Heart left ventricle (tissue), 16 donors: ENCODE measurements at regions not wholly inside any gene's neighbourhood (a gene's known extent, or its start where the extent isn't known, plus 50 kb on each side); places are given as distances from the start of the nearest gene placed in this dataset.

Source experiments
- ATAC-seq, 4 donors: fragments of 200-7000 bp; cut with Tn5 transposase; one replicate each; pipeline ENCODE4 v1.9.1; 2020 to 2022; ENCODE audit warnings: moderate library complexity in 4 of 4, mild to moderate bottlenecking in 3 of 4, moderate number of reproducible peaks in 1 of 4
- DNase-seq, 5 donors: peaks; one replicate each; pipeline ENCODE4 v3.0.0-alpha.2; 2020
- H3K27ac ChIP-seq, 12 donors: fragments of 200-600 bp; sonication (generic) in 4 of 12; one replicate each; pipeline versions ENCODE4 v1.5.0 to v1.8.0; 2016 to 2022; ENCODE audit warnings: mild to moderate bottlenecking in 2 of 12
- H3K27me3 ChIP-seq, 9 donors: fragments of 200-600 bp; sonication (generic) in 2 of 9; one replicate each; pipeline versions ENCODE4 v1.5.1 to v1.8.0; 2016 to 2022; ENCODE audit warnings: mild to moderate bottlenecking in 3 of 9
- H3K36me3 ChIP-seq, 9 donors: fragments of 200-600 bp; sonication (generic) in 2 of 9; one replicate each; pipeline versions ENCODE4 v1.5.0 to v1.8.0; 2018 to 2022; ENCODE audit warnings: mild to moderate bottlenecking in 2 of 9
- H3K4me1 ChIP-seq, 12 donors: fragments of 200-600 bp; sonication (generic) in 4 of 12; one replicate each; pipeline versions ENCODE4 v1.5.0 to v1.8.0; 2016 to 2022; ENCODE audit warnings: mild to moderate bottlenecking in 3 of 12
- H3K4me3 ChIP-seq, 12 donors: fragments of 200-600 bp; sonication (generic) in 4 of 12; one replicate each; pipeline versions ENCODE4 v1.5.0 to v1.8.0; 2017 to 2022; ENCODE audit warnings: mild to moderate bottlenecking in 9 of 12, moderate library complexity in 4 of 12
- H3K9me3 ChIP-seq, 12 donors: fragments of 200-600 bp; sonication (generic) in 4 of 12; one replicate each; pipeline versions ENCODE4 v1.5.0 to v1.8.0; 2016 to 2022; ENCODE audit warnings: mild to moderate bottlenecking in 1 of 12
- CTCF ChIP-seq, 12 donors: fragments of 200-600 bp; sonication (generic) in 4 of 12; IDR thresholded peaks; one replicate each; pipeline versions ENCODE4 v1.5.0 to v1.8.0; 2018 to 2022; ENCODE audit warnings: antibody characterized with exemption in 12 of 12, mild to moderate bottlenecking in 5 of 12
- POLR2A ChIP-seq, 2 donors: fragments of 450-650 bp; IDR thresholded peaks; one replicate each; pipeline ENCODE4 v1.6.1; 2017; ENCODE audit warnings: antibody characterized with exemption in 2 of 2, mild to moderate bottlenecking in 2 of 2, moderate library complexity in 2 of 2
- WGBS, 4 donors: extraction: QIAGEN DNeasy Blood & Tissue Kit in 2 of 4; methylation state at CpG; one replicate each; pipeline versions ENCODE4 v1.1.5 to v1.1.7; 2013 to 2018; 5-methylcytosine and 5-hydroxymethylcytosine counted together
- intact Hi-C, 10 donors: fragments of 100-400 bp; cut with DNase I; formaldehyde crosslinking; loops; one replicate each; pipeline versions ENCODE4 v1.11.1 to v1.14.2; 2022
- donor health status: ischemic (EF 13 %, LVEDD 7.1; RV severe dilation, severe dysfunction).
- donor health status: healthy with polysubstance abuse.
- donor health status: DM: no; HTN: yes; CAD: no.
- donor health status: DM: no; HTN: no; CAD: no.
- donor health status: ischemic (EF 25% LVEDD 6.9; RV normal size, moderate dysfunction).
- donor health status: ischemic (EF 25% LVEDD 5.7; RV mildly dilated, moderate dysfunction).
- donor health status: healthy.
- donor health status: DM: yes; HTN: yes; CAD: no.
- donor health status: ischemic (EF 35%, LVEDD 5.7; RV mildly dilated, moderate dysfunction).
- donor health status: nonischemic (EF 11% LVEDD 7.7; RV severe dilation, severe dysfunction).
- donor health status: DM: yes; HTN: yes; CAD: no.
- donor health status: PGD.
- donor health status: ischemic (EF 29% LVEDD 5.4; RV normal size, mild dysfunction).
- donor health status: nonischemic (EF 23%, LVEDD 6.1; RV moderate dilation, normal function).

DNA sequence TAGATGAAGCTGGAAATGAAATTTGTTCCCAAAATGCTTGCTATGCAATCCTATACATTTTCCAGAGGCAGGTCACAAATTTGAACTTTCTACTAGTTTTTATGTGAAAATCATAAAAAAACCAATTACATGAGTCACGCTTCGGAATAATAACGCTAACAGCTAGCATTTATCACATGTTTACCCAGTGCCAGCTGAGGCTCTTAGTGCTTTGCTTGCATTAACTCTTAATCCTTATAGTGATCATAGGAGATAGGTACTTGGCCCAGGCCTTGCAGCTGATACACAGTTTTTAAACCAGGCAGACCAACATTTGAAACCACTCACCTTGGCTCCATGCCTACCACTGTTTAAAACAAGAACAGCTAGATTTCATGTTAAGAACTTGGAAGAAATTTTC is 131.8 kb upstream of the RAG2 start:
- ATAC-seq (no peak), DNase-seq (no peak)
- Histone ChIP-seq H3K36me3 (no peaks in the 10 kb centered on the region), H3K27me3 (peaks cover 0 to 4% (median 0%) of the 10 kb centered on the region in 9 donors), H3K4me3 (no peak overlapping the region), H3K27ac (no peak overlapping the region), H3K4me1 (no peaks in the 10 kb centered on the region), H3K9me3 (no peaks in the 10 kb centered on the region)
- TF ChIP-seq CTCF (IDR thresholded peaks at IDR 0.05), result no peak
- TF ChIP-seq POLR2A (IDR thresholded peaks at IDR 0.05), result no peak
- 83 to 95% (median 88%) methylated on average over 3 of the region's 3 CpGs for WGBS, 4 donors
- intact Hi-C loops, result no loop called here

GRCh38 chr11:36726420-36726819 is 128.4 kb upstream of the RAG2 start:
- peaks cover 0 to 5% (median 0%) of the 10 kb centered on the region in 12 donors for H3K4me1 ChIP-seq
- TF ChIP-seq POLR2A (IDR thresholded peaks at IDR 0.05), result no peak
- TF ChIP-seq CTCF (IDR thresholded peaks at IDR 0.05), result no peak
- peaks cover 0 to 4% (median 0%) of the 10 kb centered on the region in 9 donors for H3K27me3 ChIP-seq
- no peak overlapping the region for H3K4me3 ChIP-seq
- DNase-seq, result no peak
- ATAC-seq, result no peak
- 77 to 89% (median 82%) methylated on average over 2 of the region's 2 CpGs for WGBS, 4 donors
- intact Hi-C loops, result no loop called here
- H3K36me3 ChIP-seq, result no peaks in the 10 kb centered on the region
- no peaks in the 10 kb centered on the region for H3K9me3 ChIP-seq
- H3K27ac ChIP-seq, result no peak overlapping the region

GRCh38 chr11:36724742-36725385 is 126.8 kb upstream of the RAG2 start:
- TF ChIP-seq POLR2A (IDR thresholded peaks at IDR 0.05) (no peak), CTCF (IDR thresholded peaks at IDR 0.05) (no peak)
- no peak for DNase-seq
- ATAC-seq, result peak in 1 of 4 donors; percentile 22
- intact Hi-C loops, result no loop called here
- H3K27me3 ChIP-seq, result peaks cover 0 to 4% (median 0%) of the 10 kb centered on the region in 9 donors
- H3K9me3 ChIP-seq, result no peaks in the 10 kb centered on the region
- no peaks in the 10 kb centered on the region for H3K36me3 ChIP-seq
- no peak overlapping the region for H3K4me3 ChIP-seq
- WGBS, 4 donors, result 66 to 77% (median 73%) methylated on average over 5 of the region's 5 CpGs
- no peak overlapping the region for H3K27ac ChIP-seq
- peaks cover 0 to 5% (median 0%) of the 10 kb centered on the region in 12 donors for H3K4me1 ChIP-seq

- intact Hi-C loops, result no loop called here
- H3K9me3 ChIP-seq, result no peaks in the 10 kb centered on the region
- ATAC-seq (no peak), DNase-seq (no peak)
- H3K4me1 ChIP-seq, result peaks cover 0 to 5% (median 0%) of the 10 kb centered on the region in 12 donors
- peaks cover 0 to 5% (median 0%) of the 10 kb centered on the region in 9 donors for H3K27me3 ChIP-seq
- no peak overlapping the region for H3K4me3 ChIP-seq
- 64 to 83% (median 71%) methylated on average over 2 of the region's 2 CpGs for WGBS, 4 donors
- no peak overlapping the region for H3K27ac ChIP-seq
- no peaks in the 10 kb centered on the region for H3K36me3 ChIP-seq
- TF ChIP-seq POLR2A (IDR thresholded peaks at IDR 0.05) (no peak), CTCF (IDR thresholded peaks at IDR 0.05) (no peak)
These were observed 124.4 kb upstream of the RAG2 start for GRCh38 chr11:36722421-36722820.
